ENCODE measurements at regions not wholly inside any gene's neighbourhood (a gene's known extent, or its start where the extent isn't known, plus 50 kb on each side); places are given as distances from the start of the nearest gene placed in this dataset.

DNA sequence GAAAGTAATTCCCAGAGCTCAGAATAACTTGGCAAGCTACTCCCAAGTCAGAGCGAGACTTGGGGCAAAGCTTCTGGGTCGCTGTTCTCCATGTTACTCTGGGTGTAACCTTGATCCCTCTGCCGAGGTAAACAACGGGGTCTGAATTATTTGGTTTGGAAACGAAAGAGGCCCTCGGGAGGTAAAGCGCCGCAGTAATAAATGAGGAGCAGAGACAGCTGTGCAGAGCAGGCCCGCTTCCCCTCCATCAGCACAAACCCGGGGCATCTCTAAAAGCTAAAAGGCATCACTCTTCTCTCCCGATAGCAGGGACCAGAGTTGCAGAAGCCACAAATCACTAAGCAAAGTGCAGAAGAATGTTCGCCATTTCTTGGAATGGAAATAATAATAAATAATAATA lies 561.5 kb downstream of the BCOR start:
- 91% methylated on average over 11 of the region's 12 CpGs for WGBS
- no peaks in the 10 kb centered on the region for H3K27me3 ChIP-seq (ENCODE audit: insufficient read depth, low read length)
- H3K4me1 ChIP-seq (ENCODE audit: insufficient read depth, low read length): no peaks in the 10 kb centered on the region
- no peak overlapping the region for H3K4me3 ChIP-seq (ENCODE audit: low read length)
- H3K9ac ChIP-seq (ENCODE audit: low read depth, low read length): no peak overlapping the region
- no peak overlapping the region for H3K27ac ChIP-seq (ENCODE audit: low read depth, low read length)
- no peaks in the 10 kb centered on the region for H3K9me3 ChIP-seq (ENCODE audit: insufficient read depth, low read depth, low read length)
- no peaks in the 10 kb centered on the region for H3K36me3 ChIP-seq (ENCODE audit: insufficient read depth, low read length)

DNA sequence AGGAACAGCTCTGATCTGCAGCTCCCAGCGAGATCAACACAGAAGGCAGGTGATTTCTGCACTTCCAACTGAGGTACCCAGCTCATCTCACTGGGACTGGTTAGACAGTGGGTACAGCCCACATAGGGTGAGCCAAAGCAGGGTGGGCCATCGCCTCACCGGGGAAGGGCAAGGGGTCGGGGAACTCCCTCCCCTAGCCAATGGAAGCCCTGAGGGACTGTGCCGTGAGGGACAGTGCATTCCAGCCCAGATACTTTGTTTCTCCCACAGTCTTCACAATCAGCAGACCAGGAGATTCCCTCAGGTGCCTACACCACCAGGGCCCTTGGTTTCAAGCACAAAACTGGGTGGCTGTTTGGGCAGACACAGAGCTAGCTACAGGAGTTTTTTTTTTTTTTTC lies 555.9 kb downstream of the BCOR start:
- H3K9ac ChIP-seq (ENCODE audit: low read depth, low read length): no peak overlapping the region
- H3K27ac ChIP-seq (ENCODE audit: low read depth, low read length): no peak overlapping the region
- no peaks in the 10 kb centered on the region for H3K36me3 ChIP-seq (ENCODE audit: insufficient read depth, low read length)
- H3K4me1 ChIP-seq (ENCODE audit: insufficient read depth, low read length): no peaks in the 10 kb centered on the region
- H3K27me3 ChIP-seq (ENCODE audit: insufficient read depth, low read length): no peaks in the 10 kb centered on the region
- H3K4me3 ChIP-seq (ENCODE audit: low read length): no peak overlapping the region
- no peaks in the 10 kb centered on the region for H3K9me3 ChIP-seq (ENCODE audit: insufficient read depth, low read depth, low read length)
- WGBS: 90% methylated on average over 5 of the region's 5 CpGs

DNA sequence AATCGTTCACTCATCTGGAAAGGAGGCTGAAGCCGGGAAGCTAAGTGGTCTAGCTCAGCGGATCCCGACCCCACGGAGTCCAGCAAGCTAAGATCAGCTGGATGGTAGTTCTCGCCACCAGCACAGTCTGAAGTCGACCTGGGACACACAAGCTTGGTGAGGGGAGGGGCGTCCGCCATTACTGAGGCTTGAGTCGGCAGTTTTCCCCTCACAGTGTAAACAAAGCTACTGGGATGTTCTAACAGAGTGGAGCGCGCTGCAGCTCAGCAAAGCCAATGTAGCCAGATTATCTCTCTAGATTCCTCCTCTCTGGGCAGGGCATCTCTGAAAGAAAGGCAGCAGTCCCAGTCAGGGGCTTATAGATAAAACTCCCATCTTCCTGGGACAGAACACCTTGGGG lies 555.4 kb downstream of the BCOR start:
- no peak overlapping the region for H3K9ac ChIP-seq (ENCODE audit: low read depth, low read length)
- WGBS: 90% methylated on average over 12 of the region's 12 CpGs
- no peaks in the 10 kb centered on the region for H3K4me1 ChIP-seq (ENCODE audit: insufficient read depth, low read length)
- H3K27me3 ChIP-seq (ENCODE audit: insufficient read depth, low read length): no peaks in the 10 kb centered on the region
- H3K9me3 ChIP-seq (ENCODE audit: insufficient read depth, low read depth, low read length): no peaks in the 10 kb centered on the region
- H3K27ac ChIP-seq (ENCODE audit: low read depth, low read length): no peak overlapping the region
- H3K4me3 ChIP-seq (ENCODE audit: low read length): no peak overlapping the region
- H3K36me3 ChIP-seq (ENCODE audit: insufficient read depth, low read length): no peaks in the 10 kb centered on the region

DNA sequence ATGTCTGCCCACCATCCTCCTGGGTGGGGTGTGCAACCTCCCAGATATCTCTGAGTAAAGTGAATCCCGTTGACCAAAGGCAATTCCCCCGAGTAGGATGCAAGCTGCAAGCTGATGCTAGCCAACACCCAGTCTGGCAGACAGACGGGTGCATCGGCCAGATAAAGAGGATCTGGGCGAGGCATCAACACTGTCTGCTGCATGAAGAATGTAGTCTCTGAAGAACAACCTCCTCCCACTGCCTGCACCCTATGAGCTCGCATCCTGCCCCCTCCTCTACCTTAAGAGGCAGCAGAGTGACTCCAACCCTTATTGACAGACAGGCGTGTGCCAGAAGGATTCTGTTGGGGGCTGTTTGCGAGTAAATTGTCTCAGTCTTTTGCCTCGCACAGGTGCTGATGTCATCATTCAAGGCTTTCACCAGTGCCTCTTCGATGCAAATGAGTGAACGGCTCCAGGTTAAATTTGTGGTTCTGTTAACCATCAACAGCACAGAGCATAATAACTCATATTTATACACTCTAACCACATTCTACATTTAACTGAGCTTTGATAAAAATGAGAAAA lies 546.9 kb downstream of the BCOR start:
- H3K27ac ChIP-seq (ENCODE audit: low read depth, low read length): no peak overlapping the region
- H3K9ac ChIP-seq (ENCODE audit: low read depth, low read length): no peak overlapping the region
- H3K4me3 ChIP-seq (ENCODE audit: low read length): no peak overlapping the region
- no peaks in the 10 kb centered on the region for H3K4me1 ChIP-seq (ENCODE audit: insufficient read depth, low read length)
- 82% methylated on average over 11 of the region's 11 CpGs for WGBS
- no peaks in the 10 kb centered on the region for H3K27me3 ChIP-seq (ENCODE audit: insufficient read depth, low read length)
- H3K9me3 ChIP-seq (ENCODE audit: insufficient read depth, low read depth, low read length): no peaks in the 10 kb centered on the region
- H3K36me3 ChIP-seq (ENCODE audit: insufficient read depth, low read length): no peaks in the 10 kb centered on the region

DNA sequence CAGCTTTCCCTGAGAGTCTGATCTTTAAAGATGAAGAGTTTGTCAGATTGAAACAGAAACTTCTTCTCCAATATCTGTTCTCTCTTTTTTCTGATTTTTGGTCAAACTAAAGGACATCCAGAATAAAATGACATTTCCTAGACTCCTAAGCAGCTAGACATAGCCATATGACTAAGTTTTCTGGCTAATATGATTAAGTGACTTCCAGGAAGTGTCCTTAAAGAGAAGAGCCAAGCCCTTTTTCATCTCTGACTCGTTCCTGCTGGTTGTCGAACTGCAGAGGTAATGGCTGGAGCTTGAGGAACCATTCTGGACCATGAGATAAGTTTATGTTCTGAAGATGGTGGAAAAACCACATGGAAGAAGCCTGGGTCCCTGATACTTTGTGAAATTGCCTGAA lies 546.0 kb downstream of the BCOR start:
- no peak overlapping the region for H3K9ac ChIP-seq (ENCODE audit: low read depth, low read length)
- no peaks in the 10 kb centered on the region for H3K4me1 ChIP-seq (ENCODE audit: insufficient read depth, low read length)
- H3K27ac ChIP-seq (ENCODE audit: low read depth, low read length): no peak overlapping the region
- H3K27me3 ChIP-seq (ENCODE audit: insufficient read depth, low read length): no peaks in the 10 kb centered on the region
- H3K9me3 ChIP-seq (ENCODE audit: insufficient read depth, low read depth, low read length): no peaks in the 10 kb centered on the region
- WGBS: 93% methylated on average over 2 of the region's 2 CpGs
- H3K4me3 ChIP-seq (ENCODE audit: low read length): no peak overlapping the region
- no peaks in the 10 kb centered on the region for H3K36me3 ChIP-seq (ENCODE audit: insufficient read depth, low read length)

DNA sequence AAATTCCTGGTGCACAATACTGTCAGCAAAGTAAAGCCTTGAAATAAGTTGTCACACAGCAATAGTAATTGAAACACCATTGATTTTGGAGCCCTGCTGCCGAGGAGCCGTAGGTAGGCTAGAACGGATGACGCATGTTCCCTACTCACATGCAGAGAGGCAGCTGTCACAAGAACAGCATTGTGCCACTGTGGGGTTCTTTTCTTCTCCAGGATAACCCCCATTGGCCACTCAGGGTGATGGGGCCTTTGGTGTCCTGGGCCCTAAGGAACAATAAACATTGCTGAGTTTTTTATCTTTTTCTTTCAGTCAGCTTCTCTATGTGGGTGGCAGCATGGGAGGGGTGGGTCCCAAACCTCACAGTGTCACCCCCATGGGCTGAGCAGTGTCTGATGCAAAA lies 542.3 kb downstream of the BCOR start:
- no peaks in the 10 kb centered on the region for H3K36me3 ChIP-seq (ENCODE audit: insufficient read depth, low read length)
- no peaks in the 10 kb centered on the region for H3K27me3 ChIP-seq (ENCODE audit: insufficient read depth, low read length)
- H3K9ac ChIP-seq (ENCODE audit: low read depth, low read length): no peak overlapping the region
- H3K4me3 ChIP-seq (ENCODE audit: low read length): no peak overlapping the region
- no peak overlapping the region for H3K27ac ChIP-seq (ENCODE audit: low read depth, low read length)
- WGBS: 89% methylated on average over 4 of the region's 4 CpGs
- no peaks in the 10 kb centered on the region for H3K4me1 ChIP-seq (ENCODE audit: insufficient read depth, low read length)
- H3K9me3 ChIP-seq (ENCODE audit: insufficient read depth, low read depth, low read length): no peaks in the 10 kb centered on the region

DNA sequence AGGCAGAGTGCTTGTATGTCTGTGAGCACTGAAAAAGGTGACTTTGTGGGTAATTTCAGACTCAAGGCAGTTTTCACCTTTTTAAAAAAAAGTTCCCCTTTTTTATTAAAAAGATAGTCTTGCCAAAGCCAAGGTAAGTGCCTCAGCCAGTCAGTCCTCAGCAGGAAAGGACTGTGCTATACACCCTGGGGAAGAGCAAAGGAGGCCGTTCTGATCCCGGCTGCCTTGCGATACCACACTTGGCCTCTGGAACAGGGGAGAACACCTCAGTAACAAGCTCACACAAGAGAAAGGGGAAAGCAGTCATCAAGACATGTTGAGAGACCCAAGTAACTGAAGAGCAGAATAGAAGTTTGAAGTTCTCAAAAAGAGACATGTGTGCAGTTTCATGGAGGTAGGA lies 541.7 kb downstream of the BCOR start:
- Histone ChIP-seq H3K4me3 (ENCODE audit: low read length) (no peak overlapping the region), H3K9me3 (ENCODE audit: insufficient read depth, low read depth, low read length) (no peaks in the 10 kb centered on the region), H3K9ac (ENCODE audit: low read depth, low read length) (no peak overlapping the region), H3K4me1 (ENCODE audit: insufficient read depth, low read length) (no peaks in the 10 kb centered on the region), H3K27me3 (ENCODE audit: insufficient read depth, low read length) (no peaks in the 10 kb centered on the region), H3K36me3 (ENCODE audit: insufficient read depth, low read length) (no peaks in the 10 kb centered on the region), H3K27ac (ENCODE audit: low read depth, low read length) (no peak overlapping the region)
- WGBS: 72% methylated on average over 2 of the region's 3 CpGs

DNA sequence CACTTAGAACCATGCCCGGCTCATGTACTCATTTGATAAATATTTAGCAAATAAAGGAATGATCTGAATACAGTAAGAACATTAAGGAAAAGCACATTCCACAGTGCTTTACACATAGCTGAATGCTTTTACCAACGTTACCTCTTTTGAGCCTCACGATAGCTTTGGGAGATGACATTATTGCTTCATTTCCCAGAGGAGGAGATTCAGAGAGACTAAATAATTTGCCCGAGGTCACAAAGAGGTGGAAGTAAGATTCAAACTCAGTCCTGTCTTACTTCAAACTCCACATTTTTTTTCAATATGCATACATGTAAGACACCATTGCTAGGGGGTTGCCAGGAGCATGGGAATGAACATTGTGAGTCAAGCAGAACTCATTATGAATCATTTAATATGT lies 538.5 kb downstream of the BCOR start:
- Histone ChIP-seq H3K9me3 (ENCODE audit: insufficient read depth, low read depth, low read length) (no peaks in the 10 kb centered on the region), H3K27ac (ENCODE audit: low read depth, low read length) (no peak overlapping the region), H3K9ac (ENCODE audit: low read depth, low read length) (no peak overlapping the region), H3K27me3 (ENCODE audit: insufficient read depth, low read length) (no peaks in the 10 kb centered on the region), H3K4me1 (ENCODE audit: insufficient read depth, low read length) (no peaks in the 10 kb centered on the region), H3K36me3 (ENCODE audit: insufficient read depth, low read length) (no peaks in the 10 kb centered on the region), H3K4me3 (ENCODE audit: low read length) (no peak overlapping the region)
- WGBS: 95% methylated on average over 3 of the region's 4 CpGs

DNA sequence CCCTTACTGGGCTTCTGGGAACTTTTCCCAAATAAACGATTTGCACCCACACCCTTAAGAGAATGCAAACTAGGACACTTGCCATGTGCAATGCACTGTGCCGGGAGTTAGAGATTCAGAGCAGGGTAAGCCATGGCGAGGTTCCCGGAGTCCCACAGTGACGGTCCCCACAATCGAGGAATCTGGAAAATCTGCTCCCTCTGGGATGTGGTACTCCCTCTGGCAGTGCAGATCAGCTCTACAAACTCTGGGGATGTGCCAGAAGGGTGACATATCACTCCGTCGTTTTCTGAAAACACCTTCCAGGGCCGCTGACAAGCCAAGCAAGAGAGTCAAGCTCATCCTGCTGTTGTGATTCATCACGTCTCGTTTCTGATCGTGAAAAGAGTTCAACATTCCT lies 537.5 kb downstream of the BCOR start:
- Histone ChIP-seq H3K9ac (ENCODE audit: low read depth, low read length) (no peak overlapping the region), H3K4me3 (ENCODE audit: low read length) (no peak overlapping the region), H3K36me3 (ENCODE audit: insufficient read depth, low read length) (no peaks in the 10 kb centered on the region), H3K27me3 (ENCODE audit: insufficient read depth, low read length) (no peaks in the 10 kb centered on the region), H3K9me3 (ENCODE audit: insufficient read depth, low read depth, low read length) (no peaks in the 10 kb centered on the region), H3K4me1 (ENCODE audit: insufficient read depth, low read length) (no peaks in the 10 kb centered on the region), H3K27ac (ENCODE audit: low read depth, low read length) (no peak overlapping the region)
- WGBS: 94% methylated on average over 12 of the region's 12 CpGs

DNA sequence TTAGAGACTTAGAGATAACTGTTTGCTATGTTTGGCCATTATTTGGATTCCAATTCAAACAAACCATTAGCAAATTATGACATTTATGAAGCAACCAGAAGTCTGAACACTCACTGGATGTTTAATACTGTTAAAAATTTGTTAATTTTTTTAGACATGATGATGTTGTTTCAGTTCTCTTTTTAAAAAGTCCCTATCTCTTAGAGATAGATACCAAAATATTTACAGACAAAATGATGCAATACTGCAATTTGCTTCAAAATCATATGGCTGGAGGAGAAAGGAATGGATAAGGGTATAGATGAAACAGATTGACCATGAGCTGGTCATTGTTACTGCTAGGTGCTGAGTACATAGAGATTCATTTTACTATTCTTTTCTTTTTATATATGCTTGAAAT lies 534.6 kb downstream of the BCOR start:
- H3K9me3 ChIP-seq (ENCODE audit: insufficient read depth, low read depth, low read length): no peaks in the 10 kb centered on the region
- H3K27ac ChIP-seq (ENCODE audit: low read depth, low read length): no peak overlapping the region
- no peak overlapping the region for H3K9ac ChIP-seq (ENCODE audit: low read depth, low read length)
- H3K4me3 ChIP-seq (ENCODE audit: low read length): no peak overlapping the region
- no peaks in the 10 kb centered on the region for H3K36me3 ChIP-seq (ENCODE audit: insufficient read depth, low read length)
- no peaks in the 10 kb centered on the region for H3K4me1 ChIP-seq (ENCODE audit: insufficient read depth, low read length)
- H3K27me3 ChIP-seq (ENCODE audit: insufficient read depth, low read length): no peaks in the 10 kb centered on the region

DNA sequence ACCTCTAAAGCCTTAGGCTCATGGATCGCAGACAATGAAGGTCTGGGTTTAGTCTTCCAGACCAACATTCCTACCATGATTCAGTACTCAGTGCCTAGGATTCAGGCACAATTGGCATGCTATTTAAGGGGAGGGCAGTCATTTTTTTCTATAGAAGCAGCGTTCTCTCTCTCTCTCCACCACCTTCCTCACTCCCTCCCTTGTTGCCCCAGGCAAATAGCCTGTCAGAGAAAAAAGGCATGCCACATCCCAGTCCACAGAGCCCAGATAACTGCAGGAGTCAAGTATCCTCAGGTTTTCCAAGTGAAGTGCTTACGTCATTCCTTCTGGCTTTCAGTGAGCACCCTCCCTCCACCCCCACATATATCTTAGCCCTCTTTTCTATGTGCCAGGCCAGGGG lies 533.0 kb downstream of the BCOR start:
- Histone ChIP-seq H3K27me3 (ENCODE audit: insufficient read depth, low read length) (no peaks in the 10 kb centered on the region), H3K9ac (ENCODE audit: low read depth, low read length) (no peak overlapping the region), H3K9me3 (ENCODE audit: insufficient read depth, low read depth, low read length) (no peaks in the 10 kb centered on the region), H3K4me3 (ENCODE audit: low read length) (no peak overlapping the region), H3K27ac (ENCODE audit: low read depth, low read length) (no peak overlapping the region), H3K36me3 (ENCODE audit: insufficient read depth, low read length) (no peaks in the 10 kb centered on the region), H3K4me1 (ENCODE audit: insufficient read depth, low read length) (no peaks in the 10 kb centered on the region)
- 72% methylated on average over 3 of the region's 3 CpGs for WGBS

DNA sequence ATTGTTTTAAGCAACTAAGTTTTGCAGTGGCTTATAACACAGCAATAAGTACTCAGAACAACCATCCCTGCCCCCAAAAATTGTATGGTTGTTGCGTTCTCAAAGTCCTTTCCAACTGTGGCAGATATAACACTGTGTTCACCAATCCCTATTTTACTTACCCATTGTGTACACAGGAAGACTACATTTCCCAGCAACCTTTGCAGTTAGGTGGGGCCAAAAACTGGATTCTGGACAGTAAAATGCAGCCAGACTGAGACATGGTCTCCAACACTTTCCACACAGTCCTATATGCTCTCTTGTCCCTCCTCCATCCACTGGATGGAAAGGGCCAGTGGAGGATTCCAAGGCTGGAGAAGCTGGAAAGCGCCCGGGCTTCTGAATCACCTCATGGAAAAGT lies 523.6 kb downstream of the BCOR start:
- WGBS: 99% methylated on average over 3 of the region's 3 CpGs
- Histone ChIP-seq H3K27ac (ENCODE audit: low read depth, low read length) (no peak overlapping the region), H3K9me3 (ENCODE audit: insufficient read depth, low read depth, low read length) (no peaks in the 10 kb centered on the region), H3K4me3 (ENCODE audit: low read length) (no peak overlapping the region), H3K36me3 (ENCODE audit: insufficient read depth, low read length) (no peaks in the 10 kb centered on the region), H3K4me1 (ENCODE audit: insufficient read depth, low read length) (no peaks in the 10 kb centered on the region), H3K9ac (ENCODE audit: low read depth, low read length) (no peak overlapping the region), H3K27me3 (ENCODE audit: insufficient read depth, low read length) (no peaks in the 10 kb centered on the region)

Measured in HUES64 (cell line).